SU-DHL-6 (cell line): ENCODE measurements at regions not wholly inside any gene's neighbourhood (a gene's known extent, or its start where the extent isn't known, plus 50 kb on each side); places are given as distances from the start of the nearest gene placed in this dataset.
"Not testable (repeated sequence)": the region's sequence is repeated elsewhere in the genome, so short reads cannot be mapped to it uniquely, and the experiment has no call there.

Experiments used
- CTCF ChIP-seq: fragments of 200-600 bp; sonication (generic); IDR thresholded peaks from one replicate; pipeline ENCODE4 v1.5.1; 2017; ENCODE audit warnings: antibody characterized with exemption, mild to moderate bottlenecking, low read length, moderate library complexity; ENCODE audit not compliant: insufficient read depth, poor library complexity, severe bottlenecking
- EZH2phosphoT487 ChIP-seq: fragments of 200-600 bp; sonication (generic), shearing (Covaris generic); conservative IDR thresholded peaks from 2 replicates; pipeline ENCODE4 v1.6.1; 2018; ENCODE audit warnings: mild to moderate bottlenecking, antibody characterized with exemption, low read length, moderate library complexity, mixed read lengths

GRCh38 chr2:132282104-132282503, 120.4 kb upstream of the ANKRD30BL start:
- TF ChIP-seq CTCF, EZH2phosphoT487: not testable (repeated sequence)
